HK-2 (cell line): ENCODE measurements at regions not wholly inside any gene's neighbourhood (a gene's known extent, or its start where the extent isn't known, plus 50 kb on each side); places are given as distances from the start of the nearest gene placed in this dataset.
"Not testable (repeated sequence)": the region's sequence is repeated elsewhere in the genome, so short reads cannot be mapped to it uniquely, and the experiment has no call there.

Experiments
- DNase-seq: peaks from one replicate; pipeline ENCODE4 v3.0.0-alpha.2; 2018; ENCODE audit not compliant: unreplicated experiment

DNA sequence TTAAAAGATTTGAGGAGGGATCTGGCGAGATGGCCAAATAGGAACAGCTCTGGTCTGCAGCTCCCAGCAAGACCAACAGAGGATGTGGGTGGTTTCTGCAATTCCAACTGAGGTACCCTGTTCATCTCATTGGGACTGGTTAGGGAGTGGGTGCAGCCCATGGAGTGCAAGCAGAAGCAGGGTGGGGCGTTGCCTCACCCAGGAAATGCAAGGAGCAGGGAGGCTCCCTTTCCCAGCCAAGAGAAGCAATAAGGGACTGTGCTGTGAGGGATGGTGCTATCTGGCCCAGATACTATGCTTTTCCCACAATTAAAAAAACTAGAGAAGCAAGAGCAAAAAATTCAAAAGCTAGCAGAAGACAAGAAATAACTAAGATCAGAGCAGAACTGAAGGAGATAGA, 318.4 kb downstream of the PPP1R3A start:
- DNase-seq: not testable (repeated sequence)

DNA sequence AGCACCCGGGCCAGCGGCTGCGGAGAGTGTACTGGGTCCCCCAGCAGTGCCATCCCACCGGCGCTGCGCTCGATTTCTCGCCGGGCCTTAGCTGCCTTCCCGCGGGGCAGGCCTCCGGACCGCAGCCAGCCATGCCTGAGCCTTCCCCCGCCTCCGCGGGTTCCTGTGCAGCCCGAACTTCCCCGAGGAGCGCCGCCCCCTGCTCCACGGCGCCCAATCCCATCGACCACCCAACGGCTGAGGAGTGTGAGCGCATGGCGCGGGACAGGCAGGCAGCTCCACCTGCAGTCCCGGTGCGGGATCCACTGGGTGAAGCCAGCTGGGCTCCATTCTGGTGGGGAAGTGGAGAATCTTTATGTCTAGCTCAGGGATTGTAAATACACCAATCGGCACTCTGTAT, 325.4 kb downstream of the PPP1R3A start:
- not testable (repeated sequence) for DNase-seq

DNA sequence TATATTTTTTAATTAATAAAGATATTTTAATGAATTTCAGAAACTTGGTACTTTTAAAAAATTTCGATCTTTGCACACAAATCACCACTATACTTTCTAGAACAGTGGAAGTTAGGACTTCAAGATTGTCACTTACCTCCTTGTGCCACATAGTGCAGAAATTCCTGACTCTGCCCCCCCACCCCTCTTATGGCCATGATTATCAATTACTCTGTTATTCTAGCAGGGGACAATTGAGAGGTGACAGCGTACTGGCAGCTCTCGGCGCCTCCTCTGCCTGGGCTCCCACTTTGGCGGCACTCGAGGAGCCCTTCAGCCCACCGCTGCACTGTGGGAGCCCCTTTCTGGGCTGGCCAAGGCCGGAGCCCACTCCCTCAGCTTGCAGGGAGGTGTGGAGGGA, 325.9 kb downstream of the PPP1R3A start:
- not testable (repeated sequence) for DNase-seq

DNA sequence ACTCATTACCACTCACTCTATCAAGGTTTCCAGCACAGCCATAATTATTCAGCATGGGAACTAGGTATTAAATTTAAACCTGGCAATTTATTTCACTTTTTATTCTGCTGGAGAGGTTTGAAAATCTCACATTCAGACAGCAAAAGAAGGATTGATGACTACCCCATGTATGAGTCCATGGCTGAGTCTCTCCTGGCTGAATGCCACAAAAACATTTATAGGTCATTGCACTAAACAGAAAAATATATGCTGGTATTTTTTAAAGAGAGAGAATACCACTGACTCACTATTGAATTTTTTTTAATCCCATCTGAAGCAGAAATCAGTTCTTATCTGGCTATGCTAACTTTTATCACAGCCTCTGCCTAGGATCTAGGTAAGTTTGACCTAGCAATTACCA, 336.3 kb downstream of the PPP1R3A start:
- DNase-seq: no peak

DNA sequence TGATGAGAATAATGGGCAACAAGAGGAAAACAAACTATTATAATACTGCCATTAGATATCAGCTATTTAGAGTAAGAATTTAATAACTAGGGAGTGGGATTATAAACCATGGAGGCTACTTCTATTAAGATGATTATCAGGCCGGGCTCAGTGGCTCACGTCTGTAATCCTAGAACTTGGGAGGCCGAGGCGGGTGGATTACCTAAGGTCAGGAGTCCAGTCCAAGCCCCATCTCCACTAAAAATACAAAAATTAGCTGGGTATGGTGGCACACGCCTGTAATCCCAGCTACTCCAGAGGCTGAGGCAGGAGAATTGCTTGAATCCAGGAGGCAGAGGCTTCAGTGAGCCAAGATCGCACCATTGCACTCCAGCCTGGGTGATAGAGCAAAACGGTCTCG, 355.6 kb downstream of the PPP1R3A start:
- DNase-seq: not testable (repeated sequence)

DNA sequence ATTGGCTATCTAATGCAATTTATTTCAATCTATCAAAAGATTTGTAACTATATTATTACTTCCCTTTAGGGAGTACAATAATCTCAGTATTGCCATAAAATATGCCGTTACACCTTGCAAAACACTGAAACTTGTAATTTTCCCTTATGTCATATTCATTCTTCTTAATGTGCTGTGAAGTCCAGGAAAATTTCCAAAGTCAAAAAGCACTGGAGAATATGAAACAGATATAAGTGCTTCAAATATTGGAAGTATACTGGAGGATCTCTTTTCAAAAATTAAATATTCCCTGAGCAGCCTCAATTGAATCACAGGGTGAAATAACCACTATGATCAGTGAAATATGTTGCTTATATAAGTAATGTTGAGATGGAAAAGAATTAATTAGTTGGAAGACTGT, 356.0 kb downstream of the PPP1R3A start:
- no peak for DNase-seq

DNA sequence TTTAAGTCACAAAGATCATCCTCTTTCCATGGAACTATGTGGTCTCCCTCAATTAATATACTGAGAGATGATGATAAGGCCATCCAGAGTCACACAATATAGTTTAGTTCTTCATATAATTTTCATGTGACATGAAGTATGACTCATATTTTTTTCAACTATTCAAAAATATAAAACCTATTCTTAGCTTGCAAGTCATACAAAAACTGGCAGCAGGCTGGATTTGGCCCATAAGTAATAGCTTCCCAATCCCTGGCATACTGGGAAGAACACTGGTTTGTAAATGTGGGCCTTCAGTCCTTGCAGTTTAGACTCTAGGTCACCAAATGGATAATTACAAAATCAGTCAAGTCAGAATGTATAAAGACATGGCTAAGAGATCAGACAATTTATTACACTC, 356.6 kb downstream of the PPP1R3A start:
- DNase-seq: no peak

DNA sequence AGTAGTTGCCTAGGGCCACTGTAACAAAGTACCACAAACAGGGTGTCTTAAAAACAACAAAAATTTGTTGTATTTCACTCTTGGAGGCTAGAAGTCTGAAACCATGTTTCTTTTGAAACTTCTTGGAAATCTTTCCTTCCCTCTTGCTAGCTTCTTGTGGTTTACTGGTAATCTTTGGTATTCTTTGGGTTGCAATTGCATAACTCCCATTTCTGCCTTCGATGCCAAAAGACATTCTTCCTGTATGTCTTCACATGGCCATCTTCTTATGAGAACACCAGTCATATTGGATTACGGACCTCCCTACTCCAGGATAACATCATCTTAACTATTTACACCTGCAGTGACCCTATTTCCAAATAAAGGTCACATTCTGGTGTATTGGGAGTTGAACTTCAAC, 357.4 kb downstream of the PPP1R3A start:
- no peak for DNase-seq

DNA sequence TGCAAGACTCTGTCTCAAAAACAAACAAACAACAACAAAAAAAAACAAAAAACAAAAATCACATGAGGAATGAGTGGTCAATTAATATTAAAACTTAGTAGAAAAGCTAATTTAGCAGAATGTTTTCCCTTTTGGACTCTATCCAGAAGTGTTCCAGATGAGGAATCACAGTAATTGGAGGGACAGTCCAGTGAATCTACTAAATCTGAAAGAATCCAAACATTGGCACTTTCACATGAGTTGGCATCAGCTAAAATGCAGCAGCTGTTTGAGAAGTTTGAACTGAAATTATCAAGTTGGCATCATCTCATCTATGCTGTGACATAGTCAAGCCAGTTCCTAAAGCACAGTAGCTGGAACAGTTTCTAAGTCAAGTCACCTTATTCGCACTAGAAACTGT, 367.8 kb downstream of the PPP1R3A start:
- no peak for DNase-seq

DNA sequence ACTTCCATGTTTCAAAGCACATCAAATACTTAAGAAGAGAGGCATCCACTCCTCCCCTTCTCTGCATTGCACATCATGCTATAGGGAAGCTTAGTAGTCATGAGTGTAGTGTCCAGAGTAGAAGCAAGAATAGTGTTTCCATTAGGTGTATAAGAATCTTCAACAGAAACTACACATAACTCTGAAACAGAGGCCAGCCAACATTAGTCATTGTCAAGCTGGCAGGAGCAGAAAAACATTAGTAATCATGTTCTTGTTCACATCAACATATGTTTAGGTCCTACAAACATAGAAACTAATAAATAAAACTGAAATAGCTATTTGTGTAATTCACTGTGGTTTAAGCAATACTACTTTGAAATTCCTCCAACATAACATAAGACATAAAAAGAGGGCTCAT, 370.2 kb downstream of the PPP1R3A start:
- no peak for DNase-seq

DNA sequence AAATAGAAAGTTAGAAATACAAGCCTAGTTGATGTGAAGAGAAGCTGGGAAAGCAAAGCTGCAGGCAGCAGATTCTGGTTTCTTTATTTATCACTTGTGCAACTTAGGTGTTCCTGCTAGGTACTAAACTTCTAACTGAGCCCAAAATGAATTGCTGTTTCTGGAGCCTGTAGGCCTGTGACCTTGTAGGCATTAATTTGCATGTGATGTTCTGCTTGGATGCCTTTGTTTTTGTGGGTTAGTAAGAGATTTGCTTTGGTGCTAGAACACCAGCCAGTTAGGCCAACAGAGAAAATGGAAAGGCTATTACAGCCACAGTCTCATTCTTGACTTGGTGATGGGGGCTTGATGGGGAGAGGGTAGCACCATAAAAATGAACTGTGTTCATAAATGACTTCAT, 370.7 kb downstream of the PPP1R3A start:
- DNase-seq: no peak

DNA sequence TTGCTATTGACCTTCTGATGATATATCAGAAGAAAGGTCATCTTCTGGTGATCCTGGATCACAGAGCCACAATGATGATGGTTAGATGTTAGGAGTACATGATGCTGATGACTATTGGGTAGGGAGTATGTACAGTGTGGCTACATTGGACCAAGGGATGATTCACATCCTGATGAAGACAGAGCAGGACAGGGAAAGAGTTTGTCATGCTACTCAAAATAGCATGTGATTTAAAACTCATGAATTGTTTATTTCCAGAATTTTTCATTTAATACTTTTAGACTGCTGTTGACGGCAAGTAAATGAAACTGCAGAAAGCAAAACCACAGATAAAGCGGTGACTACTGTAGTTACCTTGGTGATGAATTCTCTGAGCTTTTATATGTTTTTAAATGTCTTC, 397.3 kb downstream of the PPP1R3A start:
- no peak for DNase-seq

DNA sequence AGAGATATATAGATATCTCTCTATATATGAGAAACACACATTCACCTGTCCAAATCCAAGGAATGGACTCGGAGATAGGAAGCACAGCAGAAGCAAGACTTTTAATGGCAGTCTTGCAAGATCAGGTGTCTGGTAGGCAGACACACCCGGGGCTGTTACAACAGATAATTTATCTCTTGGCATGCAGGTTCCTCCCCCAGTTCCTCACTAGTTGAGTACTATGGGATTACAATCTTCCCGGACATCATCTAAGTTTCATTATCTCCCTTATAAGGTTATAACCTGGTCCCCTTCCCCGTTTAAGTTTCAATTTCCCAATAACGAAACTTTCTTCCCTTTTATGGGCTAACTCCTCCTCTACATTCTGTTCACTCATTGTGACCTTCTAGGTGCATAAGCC, 399.3 kb downstream of the PPP1R3A start:
- no peak for DNase-seq

DNA sequence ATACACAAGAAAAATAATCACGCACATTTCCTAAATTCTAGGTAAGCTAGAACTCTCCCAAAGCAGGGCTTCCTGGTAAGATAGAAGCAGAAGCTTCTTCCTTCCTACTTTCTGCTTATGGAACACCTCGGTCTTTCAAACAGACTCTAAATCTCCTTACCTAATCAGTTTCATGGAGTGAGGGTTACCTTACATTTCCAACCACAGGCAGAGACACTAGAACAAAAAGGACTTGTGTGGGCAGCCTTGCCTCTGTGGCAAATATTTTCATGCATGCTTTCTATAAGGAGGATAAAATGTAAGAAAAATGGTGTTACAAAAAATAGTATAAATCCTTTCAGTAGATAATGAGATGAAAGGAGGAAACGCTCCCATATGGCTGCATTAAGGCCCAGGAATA, 386.3 kb upstream of the SMIM30 start:
- no peak for DNase-seq

DNA sequence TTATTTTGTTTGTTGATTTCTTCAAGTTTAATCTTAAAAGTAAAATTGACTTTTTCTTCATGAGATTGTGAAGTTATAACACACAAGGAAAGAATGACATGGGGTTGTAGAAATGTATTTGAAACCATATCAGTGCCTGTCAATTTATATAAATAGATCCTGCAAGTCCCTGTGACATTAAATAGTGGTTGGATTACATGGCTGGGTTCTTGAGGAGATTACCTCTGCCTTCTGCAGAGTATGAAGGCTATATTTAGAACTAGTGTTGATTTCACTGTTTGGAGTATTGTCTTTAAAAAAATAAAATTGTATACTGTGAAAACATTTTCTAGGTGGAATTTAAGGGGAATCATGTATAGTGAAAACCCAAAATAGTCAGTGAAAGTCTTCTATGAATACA, 385.8 kb upstream of the SMIM30 start:
- no peak for DNase-seq

DNA sequence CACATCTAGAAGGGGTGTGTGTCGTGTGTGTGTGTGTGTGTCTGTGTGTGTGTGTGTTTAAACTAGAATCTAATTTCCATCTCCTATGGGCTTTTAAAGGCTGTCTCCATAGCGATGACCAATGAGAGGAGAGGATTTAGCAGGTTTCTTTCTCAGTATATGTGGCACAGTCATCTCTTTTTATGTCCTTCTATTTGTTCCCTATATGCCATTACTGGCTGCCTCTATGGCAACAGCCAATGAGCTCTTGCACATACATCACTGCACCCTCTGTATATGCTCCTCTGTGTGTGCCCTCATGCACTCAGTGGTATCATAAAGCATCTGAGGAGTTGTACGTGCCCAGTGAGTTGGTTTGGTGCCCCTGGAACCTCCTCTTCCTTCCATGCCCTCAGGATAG, 378.2 kb upstream of the SMIM30 start:
- DNase-seq: not testable (repeated sequence)

DNA sequence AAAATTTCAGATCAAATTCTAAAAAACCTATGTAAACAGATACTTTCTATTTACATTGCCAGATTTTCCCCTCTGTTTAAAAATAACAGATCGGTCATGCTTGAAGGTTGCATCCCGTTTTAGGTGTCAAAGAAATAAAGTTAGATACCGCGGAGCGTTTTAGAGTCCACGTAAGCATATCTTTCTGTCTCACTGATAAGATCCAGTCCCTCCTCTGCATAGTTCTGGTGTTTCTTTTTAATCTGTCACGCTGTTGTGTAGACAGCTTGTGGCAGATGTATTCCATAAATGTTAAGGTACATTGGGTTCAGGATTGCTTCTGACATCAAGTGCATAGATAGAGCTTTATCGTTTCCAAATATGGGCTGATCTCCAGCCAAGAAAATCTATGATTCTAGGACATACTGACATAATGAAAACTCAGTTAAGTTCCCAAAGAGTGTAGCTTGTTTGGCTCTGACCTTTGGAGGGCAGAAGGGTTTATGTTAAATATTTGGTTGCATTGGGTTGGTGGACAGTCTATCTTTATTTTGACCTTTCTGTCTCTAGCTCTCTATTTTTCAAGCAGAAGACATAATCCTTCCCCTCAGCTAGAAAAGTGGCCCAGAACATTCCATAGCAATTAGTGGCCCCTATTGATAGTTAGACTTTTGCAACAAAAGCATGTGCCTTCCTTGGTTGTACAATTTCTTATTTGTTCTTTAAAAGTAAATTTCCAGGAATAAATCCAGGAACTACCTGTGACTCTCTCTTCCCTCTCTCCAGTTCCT, 376.6 kb upstream of the SMIM30 start:
- not testable (repeated sequence) for DNase-seq

DNA sequence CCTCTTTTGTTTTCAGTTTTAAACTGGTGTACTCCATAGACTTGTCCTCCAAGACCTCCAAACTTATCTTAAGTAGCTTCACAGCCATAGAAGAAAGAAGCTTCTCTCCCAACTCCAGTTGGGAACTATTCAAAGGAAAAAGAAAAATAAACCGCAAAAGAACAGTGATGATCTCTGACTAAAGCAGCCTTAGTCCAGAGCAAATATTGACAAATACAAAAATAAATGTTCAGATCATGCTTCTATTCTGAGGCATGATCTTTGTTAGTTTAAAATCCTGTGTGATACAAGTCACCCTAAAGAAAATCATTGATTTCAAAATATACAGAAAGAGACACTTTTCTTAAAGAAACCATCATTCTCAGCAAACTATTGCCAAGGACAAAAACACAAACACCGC, 373.0 kb upstream of the SMIM30 start:
- no peak for DNase-seq

DNA sequence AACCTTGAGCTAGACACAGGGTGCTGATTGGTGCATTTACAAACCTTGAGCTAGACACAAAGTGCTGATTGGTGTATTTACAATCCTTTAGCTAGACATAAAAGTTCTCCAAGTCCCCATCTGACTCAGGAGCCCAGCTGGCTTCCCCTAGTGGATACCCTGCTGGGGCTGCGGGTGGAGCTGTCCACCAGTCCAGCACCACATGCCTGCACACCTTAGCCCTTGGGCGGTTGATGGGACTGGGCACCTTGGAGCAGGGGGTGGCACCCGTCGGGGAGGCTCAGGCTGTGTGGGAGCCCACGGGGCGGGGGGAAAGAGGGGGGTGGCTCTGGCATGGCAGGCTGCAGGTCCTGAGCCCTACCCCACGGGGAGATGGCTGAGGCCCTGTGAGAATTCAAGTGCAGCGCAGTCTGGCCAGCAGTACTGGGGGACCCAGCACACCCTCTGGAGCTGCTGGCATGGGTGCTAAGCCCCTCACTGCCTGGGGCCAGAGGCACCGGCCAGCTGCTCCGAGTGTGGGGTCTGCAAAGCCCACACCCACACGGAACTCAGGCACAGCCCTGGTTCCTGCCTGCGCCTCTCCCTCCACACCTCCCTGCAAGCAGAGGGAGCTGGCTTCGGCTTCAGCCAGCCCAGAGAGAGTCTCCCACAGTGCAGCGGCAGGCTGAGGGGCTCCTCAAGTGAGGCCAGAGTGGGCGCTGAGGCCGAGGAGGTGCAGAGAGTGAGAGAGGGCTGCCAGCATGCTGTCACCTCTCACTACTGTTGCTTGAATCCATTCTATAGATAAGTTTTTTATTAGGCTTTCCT, 369.8 kb upstream of the SMIM30 start:
- DNase-seq: no peak

DNA sequence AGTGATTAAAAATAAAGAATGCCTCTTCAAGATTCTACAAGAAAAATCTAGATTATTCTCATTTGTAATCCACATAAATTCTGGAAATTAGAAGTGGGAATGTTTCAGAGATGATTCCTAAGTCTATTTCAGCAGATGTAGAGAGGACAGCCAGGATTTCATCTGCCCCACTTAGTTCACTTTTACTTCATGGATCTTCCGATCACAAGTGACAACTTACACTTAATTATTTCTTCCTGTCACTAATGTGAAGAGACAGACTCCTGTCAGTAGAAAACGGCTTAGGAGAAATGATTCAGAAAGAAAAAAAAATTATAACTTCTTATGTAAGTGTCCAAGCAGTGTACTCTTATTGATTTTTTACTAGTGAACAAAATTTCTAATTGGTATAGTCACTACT, 368.2 kb upstream of the SMIM30 start:
- DNase-seq: no peak

DNA sequence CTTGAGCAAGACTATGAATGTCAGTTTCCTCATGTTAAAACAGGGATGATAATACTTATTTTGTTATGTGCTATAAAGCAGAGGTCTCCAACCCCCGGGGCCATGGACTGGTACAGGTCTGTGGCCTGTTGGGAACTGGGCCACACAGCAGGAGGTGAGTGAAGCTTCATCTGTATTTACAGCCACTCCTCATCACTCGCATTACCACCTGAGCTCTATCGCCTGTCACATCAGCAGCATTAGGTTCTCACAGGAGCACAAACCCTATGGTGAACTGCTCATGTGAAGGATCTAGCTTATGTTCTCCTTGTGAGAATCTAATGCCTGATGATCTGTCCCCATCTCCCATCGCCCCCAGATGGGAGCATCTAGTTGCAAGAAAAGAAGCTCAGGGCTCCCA, 365.3 kb upstream of the SMIM30 start:
- DNase-seq: no peak

DNA sequence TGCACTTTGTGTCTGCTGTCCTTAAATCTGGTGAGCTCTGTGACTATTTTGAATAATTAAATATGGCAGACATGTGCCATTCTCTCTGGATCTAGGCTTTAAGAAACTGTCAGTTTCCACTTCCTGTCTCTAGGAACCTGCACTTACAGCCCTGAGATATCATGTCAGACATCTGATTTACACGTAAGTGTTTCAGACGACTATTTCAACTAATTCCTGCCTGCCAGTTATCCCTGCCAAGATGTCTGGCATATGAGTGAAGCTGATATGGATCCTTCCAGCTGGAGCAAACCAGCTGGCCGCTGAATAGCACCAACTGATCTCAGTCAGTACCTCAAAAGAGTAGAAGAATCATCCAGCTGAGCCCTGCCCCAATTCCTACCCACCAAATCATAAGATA, 362.2 kb upstream of the SMIM30 start:
- DNase-seq: no peak

DNA sequence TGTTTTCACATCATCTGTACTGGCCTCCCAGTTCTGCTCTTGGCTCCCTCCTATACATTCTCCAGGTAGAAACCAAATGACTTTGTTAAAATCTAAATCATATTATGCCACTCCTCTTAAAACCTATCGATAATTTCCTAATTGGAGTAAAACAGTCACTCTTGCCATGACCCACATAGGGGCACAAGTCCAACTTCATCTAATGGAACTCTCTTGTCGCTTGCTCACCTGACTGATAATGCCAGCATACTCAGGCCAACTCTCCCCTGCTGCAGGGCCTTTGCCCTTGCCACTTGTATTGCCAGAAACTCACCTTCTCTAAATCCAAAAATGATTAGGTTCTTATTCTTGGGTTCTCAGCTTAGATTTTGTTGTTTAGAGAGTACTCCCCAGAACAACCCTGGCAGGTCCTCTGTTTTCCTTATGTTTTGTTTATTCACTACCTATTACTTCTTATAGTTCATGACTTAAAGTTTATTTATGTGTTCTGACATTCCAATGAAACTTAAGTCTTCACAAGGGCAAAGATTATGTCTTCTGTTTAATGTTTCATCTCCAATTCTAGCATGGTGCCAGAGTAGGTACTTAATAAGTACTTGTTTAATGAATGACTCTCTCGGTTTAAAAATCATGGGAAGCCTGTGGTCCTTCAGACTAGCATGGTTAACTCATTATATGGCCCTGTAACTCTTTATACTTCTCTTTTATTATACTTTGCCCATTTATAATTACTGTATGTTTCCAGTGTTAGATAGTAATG, 345.9 kb upstream of the SMIM30 start:
- no peak for DNase-seq
